NCI-H1436 treated with DMSO at 0.1 percent for 48 hours (cell line): ENCODE measurements at regions not wholly inside any gene's neighbourhood (a gene's known extent, or its start where the extent isn't known, plus 50 kb on each side); places are given as distances from the start of the nearest gene placed in this dataset.

Source experiments
- DNase-seq: peaks from one replicate; lab custom pipeline; 2025; lab: John Stamatoyannopoulos, UW

DNA sequence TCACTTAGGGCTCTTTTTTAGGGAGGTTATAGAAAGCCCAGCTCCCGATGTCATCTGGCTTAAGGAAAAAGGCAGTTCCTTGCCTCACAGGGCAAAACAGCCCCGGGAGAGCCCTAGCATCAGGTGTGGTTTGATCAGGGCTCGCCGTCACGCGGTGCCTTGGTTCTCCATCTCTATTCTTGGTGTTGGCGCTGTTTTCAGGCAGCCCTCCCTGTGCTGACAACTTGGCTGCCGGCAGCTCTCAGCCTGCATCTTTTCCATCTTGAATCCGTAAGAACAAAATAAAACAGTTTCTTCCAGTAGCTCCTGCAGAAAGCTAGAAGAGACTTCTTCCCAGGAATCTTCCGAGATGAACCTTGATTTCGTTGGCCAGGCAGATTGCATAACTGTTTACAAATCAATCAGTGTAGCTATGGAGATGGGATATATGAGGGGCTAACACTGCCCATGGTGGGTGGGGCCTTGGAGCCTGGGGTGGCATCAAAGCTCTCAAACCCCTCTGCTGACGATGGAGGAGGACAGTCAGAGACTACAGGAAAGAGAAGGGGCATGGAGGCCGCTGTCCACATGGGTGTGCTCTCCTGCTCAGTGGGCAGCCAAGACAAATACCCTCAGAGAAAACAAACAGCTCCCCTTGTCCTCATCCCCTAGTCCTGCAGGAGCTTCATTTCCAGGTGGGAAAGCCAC is 370.7 kb upstream of the C1orf174 start:
- DNase-seq, result no peak

DNA sequence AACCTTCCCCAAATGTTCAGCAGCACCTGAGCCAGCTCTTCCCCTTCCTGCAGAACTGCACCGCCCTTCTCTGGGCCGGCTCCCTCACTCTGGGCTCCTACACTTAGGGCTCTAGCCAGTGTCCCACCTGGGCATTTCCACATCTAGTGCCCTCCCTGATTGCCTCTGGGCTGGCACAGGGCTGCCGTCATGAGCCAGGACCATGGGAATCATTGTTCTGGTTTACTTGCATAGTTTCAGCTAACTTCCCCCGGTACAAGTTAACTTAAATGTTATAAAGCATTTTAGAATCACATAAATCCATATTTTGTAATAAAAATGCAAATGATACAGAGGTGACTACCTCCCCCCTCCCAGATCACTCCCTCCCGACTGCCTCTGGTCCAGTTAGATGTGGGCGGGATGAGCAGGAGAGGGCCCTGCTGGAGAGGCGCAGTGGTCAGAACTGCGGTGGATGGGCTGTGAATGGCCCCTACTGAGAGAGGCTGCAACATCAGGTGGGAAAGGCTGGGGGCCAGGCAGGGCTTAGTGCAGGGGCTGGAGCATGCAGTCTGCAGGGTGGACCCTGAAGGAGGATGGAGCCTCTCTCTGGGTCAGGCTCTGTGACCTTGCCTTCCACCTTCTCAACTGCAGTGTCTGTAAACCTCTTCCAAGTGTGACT is 371.4 kb upstream of the C1orf174 start:
- DNase-seq, result no peak

DNA sequence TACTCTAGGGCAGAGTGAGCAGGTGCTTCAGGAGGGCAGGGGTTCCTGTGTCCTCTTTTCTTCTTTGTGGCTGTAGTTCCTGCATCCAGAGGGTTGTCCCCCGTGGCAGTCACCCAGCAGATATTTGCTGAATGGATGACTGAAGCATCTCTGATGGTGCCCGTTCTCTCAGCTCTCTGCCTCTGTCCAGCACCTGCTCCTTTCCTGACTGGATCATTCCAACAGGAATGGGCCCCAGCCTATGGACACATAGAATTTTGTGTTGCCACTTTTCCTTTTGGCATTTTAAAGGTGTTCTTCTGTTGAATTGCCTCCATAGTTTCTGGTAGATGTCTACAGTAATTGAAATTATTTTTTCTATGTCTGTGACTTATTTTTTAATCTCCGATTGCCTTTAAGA is 372.5 kb upstream of the C1orf174 start:
- DNase-seq, result no peak

DNA sequence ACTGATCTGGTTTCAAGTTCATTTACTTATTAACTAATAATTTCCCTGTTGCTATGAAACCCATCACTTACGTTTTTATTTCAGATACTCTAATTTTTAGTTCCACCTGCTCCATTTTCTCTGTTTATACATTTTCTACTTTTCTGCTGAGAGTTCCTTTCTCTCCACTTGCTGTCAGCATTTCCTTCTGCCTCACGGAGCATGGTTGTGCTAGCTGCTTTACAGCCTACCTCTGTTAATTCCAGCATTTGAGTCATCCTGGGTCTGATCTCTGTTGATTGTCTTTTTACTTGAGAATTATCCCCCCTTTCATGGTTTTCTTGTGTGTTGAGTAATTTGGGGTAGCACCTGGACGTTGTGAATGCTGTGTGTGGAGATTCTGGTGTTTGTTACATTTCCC is 373.2 kb upstream of the C1orf174 start:
- no peak for DNase-seq

DNA sequence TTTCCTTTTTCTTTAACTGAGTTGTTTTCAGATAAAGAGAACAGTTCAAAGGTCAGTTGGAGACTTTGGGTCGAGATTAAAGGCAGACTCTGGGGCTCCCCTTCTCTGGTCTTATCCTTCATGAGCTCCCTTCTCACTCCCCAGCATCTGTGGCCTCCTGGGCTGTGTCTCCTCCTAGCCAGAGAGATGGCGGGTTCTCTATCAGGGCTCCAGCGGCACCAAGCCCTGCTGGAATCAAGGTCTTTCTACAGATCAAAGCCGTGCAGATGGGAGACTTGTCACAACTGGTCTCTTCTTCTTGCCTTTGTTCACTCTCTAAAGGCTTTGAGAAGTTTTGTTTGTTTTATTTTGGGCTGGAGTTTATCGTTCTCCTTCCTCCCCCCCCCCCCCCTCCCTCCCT is 373.7 kb upstream of the C1orf174 start:
- no peak for DNase-seq

DNA sequence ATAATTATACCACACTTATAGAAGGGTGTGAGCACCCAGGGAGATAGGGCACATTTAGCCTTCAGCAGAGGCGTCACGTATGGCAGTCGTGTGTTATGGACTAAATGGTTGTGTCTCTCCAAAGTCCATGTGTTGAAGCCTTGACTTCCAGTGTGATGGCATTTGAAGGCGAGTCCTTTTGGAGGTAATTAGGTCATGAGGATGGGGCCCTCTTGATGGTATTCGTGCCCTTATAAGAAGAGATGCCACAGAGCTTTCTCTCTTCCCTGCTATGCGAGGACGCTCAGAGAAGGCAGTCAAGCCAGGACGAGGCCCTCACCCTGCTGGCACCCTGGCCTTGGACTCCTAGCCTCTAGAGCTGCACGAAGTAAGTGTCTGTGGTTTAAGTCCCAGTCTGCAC is 375.0 kb upstream of the C1orf174 start:
- no peak for DNase-seq

DNA sequence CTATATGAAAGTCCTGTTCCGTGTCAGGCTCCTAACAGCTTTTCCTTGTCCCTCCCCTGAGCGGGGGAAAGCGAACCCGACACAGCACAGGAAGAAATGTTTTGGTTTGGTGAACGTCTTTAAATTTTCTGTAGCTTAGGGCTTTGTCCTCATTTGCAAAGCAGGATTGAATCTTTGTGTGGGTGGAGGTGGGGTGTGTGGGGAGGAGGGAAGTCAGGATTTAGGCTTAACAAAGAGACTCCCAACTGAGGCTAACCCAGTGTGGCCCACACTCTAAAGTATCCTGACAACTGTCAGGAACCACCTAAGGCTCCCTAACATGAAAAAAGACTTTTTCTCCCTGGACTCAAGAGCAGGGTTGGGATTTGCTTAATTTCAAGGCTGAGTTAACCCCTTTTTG is 376.2 kb upstream of the C1orf174 start:
- no peak for DNase-seq

DNA sequence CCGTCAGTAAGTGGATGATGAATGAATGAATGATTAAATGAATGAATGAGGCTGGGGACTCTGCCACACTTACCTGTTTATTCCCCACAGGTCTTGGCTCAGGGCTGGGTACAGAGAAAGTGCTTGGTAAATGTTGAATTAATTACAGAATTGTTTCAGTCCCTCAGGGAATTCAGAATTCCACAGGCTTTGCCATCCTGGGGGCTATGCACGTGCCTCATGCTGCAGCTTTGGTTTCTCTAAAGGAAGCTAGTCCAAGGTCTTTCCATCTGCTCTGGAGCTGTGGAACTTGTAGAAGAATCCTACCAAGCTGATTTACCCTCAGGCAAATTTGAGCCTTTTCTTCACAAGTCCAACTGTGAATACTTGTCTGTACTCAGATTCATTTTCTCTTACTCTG is 376.8 kb upstream of the AJAP1 start:
- no peak for DNase-seq

DNA sequence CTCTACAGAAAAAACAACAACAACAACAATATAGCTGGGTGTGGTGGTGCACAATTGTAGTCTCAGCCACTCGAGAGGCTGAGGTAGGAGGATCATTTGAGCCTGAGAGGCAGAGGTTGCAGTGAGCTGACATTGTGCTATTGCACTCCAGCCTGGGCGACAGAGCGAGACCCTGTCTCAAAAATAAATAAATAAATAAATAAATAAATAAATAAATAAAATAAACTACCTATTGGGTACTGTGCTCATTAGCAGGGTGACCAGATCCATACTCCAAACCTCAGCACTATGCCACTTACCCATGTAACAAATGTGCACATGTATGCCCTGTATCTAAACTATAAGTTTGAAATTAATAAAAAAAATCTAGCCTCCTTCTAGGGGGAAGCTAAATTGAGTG is 369.4 kb upstream of the AJAP1 start:
- no peak for DNase-seq

DNA sequence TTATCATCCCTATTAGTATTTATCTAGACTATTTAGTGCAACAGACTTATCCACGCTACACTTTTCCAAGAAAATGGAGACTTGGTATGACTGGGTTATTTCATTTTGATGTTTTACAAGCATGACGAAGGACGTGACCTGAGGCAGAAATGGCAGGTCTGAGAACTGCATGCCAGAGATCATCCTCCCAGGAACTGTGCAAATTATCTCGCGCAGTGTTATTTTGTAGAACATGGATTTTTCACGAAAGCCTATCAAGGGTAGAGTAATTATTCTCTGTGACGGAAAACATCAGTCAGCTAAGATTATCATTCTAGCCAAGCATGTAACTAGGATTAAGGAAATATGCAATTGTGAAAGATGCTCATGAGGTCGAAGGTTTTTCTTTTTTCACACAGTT is 361.5 kb upstream of the AJAP1 start:
- DNase-seq, result no peak

DNA sequence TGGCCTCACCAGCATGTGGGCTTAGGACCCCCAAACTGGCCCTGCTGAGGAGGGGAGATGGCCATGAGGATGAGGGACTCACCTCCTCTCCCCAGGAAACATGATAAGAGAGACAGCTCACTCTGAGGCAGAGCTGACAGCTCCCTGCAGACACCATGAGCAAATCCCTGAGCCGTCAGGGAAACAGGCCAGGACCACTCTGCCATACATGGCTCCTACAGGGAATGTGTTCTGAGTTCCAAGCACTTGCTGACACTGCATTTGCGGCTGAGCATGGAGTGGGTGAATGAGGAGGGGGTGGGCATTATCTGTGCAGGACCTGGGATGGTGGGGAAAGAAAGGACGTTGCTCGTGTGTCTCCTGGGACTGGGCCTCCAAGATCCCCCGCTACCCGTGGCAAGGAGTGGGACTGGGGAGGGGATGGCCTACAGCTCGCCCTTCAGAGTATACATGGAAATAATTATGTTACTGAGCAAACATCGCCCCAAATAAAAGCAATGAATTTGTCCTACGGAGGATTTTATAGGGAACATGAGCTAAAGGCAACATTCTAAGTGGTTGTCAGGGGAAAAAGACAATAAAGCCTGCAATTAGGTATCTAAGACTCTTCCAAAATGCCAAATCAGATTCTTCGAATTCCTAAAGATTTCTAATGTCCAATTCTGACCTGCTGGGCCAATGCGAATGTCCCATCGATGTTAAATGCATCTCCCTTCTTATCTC is 355.9 kb upstream of the AJAP1 start:
- no peak for DNase-seq

DNA sequence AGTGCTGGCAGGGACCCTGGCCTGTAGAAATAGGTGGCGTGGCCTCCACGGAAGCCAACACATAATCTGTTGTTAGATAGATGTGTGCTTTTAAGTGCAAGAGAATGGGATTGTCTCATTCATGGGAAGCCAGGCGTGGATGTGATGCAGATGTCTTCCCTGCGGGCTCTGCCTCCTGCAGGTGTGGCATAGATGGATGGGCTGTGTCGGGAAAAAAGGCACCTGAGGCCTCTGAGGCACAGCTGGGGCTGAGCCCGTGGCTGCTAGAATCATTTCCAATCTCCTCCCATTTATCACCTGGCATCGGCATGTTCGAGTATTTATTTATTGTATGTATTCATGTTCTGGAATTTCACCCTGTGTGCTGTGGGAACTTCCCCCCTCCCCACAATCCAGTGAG is 353.4 kb upstream of the AJAP1 start:
- no peak for DNase-seq

DNA sequence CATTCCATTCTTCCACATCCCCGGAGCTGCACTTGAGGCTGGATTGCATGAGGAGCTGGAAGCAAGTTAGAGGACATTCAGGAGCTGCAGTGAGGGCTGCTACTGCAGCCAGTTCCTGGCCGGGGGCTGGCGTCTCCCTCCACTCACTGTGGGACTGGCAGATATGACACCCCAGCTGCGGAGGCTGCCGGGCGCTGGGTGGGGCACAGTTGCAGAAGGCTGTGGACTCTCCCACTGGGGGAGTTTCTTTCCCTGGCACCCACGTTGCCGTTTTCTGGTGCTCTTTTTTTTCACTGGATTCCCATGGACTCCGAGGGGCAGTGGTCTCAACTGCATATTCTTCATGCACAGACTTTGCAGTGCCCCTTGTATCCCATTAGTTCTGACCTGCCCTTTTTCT is 351.1 kb upstream of the AJAP1 start:
- DNase-seq, result no peak

DNA sequence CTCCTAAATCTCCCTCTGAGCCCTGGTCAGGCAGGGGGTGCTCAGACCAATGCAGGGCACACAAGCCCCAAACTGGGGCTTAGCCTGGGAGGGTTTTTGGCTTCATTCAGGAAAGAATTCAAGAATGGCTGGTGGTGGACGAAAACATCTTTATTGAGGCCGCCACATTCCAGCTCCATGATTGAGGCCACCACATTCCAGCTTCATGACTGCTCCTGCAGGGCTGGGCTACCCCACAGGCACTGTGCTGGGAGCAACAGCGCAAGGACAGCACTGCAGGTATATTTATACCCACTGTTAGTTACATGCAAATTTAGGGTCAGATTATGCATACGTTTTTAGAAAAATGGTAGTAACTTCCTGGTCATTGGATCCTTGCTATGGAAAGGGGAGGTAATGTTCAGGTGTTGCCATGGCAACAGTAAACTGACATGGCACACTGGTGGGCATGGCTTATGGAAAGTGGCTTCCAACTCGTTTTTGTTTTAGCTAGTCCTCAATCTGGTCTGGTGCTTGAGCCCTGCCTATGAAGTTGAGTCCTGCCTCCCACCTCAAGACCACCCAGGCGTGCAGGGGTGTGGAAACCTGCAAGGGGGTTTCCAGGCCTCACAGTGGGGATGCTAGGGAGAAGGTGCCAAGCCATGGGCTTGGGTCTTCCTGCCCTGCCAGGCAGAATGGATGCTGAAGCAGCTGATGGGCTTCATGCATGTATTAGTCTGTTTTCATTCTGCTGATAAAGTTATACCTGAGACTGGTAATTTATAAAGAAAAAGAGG is 348.7 kb upstream of the AJAP1 start:
- DNase-seq, result no peak

DNA sequence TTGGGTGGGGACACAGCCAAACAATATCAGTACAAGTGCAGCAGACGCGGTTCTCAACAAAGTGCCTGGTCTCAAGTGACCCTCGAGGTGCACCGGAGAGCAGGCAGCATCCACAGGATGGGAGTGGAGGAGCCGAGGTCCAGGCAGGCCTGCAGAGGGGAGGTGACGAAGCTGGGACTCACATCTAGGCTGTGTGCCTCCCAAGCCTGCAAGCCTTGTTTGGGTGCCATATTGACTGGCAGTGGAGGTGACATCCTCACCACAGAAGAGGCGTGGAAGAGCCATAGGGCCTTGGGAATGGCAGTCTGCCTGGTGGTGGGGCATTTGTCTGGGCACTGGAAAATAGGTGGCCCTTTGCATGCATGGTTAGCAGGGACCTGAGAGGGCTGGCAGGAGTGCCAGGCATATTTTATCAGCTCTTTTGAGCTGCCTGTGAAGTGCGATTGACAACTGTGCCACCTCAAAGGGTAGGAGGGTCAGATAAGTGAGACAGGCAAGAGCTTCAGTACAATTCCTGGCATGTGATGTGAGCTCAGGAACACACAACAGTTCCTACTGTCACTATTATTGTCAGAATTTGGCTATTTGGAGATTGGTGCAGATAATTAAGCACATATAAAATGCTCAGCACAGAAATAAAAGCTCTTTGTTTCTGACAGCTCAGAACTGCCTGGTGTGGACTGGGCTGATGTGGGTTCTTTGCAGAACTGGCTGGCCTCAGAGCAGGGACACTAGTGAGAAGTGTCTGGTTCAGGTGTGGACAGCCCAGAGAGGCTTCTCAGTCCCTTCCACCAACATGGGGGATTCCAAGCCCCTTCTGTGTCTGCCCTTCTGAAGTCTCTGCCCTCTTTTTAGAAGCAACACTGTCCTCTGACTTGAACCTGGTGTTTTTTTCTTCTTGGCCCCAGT is 347.6 kb upstream of the AJAP1 start:
- DNase-seq, result no peak

DNA sequence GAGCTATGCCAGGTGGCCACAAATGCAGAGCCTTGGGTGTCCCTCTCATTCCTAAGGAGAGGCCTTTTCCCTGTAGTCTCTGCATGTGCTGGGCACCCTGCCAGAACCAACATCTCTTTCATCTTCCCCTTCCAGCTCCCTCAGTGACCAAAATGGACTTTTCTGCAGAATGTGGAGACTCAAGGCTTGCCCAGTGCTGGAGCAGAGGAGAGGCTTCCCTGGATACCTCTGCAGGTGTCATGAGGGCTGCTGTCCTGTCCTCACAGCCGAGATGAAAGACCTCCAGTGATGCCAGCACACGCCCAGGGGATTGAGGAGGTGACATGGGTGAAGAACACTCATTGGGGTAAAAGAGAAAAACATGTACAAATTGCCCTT is 347.0 kb upstream of the AJAP1 start:
- DNase-seq, result no peak

DNA sequence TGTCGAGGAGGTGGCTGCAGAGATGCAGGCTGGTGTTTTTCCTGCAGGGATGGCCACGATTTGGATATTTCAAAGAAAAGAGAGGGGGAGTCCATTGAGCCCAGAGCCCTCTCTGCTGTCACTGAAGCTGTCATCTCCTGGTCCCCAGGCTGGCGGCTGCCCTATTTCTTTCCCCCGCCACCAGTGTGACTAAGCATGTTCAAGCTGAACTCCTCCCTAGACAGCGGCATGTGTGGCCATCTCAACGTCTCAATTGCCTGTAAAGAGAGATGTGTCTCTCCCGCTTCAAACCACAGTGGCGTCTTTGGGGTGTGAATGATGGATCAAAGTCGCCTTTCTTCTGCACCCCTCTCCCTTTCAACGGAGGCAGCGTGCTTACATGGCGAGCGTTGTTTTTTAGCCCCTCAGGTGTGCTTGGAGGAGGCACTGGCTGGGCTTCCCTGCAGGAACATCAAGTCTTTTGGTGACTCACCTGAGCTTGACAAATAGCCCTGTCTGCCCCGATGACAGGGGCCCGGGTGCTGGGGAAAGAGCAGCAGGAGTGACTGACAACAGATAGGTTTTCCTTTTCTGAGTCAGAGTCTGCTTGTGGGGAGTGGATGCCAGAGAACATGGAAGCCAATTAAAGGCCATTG is 346.4 kb upstream of the AJAP1 start:
- DNase-seq, result no peak

DNA sequence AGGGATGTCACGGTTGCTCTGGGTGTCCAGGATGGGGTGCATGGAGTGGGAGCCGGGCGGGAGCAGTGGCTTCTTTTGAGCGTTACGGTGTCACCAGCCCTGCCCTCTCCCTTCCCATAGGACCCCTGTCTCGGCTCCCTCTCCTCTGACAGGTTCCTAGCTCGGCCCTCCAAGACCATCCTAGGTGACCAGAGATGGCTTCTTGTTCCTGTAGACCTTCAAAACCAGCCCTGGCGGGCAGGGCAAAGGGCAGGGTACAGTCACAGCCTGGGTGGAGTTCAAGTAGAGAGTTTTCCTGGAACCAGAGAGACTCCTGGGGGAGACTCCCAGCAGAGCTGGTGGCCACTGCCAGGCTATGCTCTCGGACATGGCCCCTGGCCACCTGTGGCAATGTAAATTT is 345.6 kb upstream of the AJAP1 start:
- DNase-seq, result no peak

DNA sequence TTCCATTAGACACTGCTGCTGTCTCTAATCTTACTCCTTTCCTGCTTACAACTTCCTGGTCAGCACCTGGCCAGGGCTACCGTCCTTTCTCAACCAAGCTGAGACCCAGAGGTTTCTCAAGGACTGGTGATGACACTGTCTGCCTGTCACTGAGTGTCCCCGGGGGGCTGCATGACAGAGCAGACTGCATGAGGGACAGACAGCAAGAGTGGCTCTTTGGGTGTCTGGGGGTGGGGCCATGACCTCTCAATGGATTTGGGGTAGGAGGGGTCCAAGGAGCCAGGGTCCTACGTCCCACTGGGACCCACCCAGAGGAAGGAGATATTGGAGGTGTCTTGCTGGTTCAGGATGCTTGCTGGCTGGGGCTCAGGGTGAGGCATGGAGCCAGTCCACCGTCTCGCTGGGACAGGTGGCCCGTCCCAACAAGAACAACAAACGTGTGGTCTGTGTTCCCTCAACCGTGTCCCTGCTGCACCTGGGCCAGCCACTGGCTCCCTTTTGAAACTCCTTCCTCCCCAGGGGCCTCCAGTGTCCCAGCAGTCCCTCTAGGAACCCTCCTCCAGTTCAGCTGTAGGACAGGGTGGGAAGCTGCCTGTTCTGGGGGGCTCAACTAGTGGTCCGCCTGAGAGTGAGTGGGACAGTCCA is 344.6 kb upstream of the AJAP1 start:
- no peak for DNase-seq

DNA sequence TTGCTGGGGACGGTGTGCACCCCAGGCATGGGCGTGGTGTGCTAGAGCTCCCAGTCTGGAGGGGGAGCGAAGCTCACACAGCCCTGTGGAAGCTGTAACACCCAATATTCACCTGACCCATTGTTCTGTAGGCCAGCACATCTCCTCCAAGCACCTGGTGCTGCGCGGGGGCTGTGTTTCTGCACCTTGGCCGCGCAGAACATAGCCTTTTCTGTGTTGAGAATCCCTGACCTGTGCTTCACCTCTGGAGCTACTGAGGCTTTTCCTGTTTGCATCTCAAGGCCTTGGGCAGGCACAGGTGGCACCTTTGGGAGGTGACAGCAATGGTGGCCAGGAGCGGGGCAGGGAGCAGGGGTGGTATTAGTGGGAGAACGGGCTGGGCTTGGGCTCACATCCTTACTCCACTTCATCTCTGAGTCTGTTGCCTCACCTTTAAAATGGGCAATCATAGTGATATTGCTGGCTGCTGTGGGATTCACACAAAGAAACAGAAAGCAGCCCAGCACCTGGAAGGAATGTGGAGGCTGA is 343.9 kb upstream of the AJAP1 start:
- DNase-seq, result no peak
